ENCODE measurements at regions not wholly inside any gene's neighbourhood (a gene's known extent, or its start where the extent isn't known, plus 50 kb on each side); places are given as distances from the start of the nearest gene placed in this dataset.

DNA sequence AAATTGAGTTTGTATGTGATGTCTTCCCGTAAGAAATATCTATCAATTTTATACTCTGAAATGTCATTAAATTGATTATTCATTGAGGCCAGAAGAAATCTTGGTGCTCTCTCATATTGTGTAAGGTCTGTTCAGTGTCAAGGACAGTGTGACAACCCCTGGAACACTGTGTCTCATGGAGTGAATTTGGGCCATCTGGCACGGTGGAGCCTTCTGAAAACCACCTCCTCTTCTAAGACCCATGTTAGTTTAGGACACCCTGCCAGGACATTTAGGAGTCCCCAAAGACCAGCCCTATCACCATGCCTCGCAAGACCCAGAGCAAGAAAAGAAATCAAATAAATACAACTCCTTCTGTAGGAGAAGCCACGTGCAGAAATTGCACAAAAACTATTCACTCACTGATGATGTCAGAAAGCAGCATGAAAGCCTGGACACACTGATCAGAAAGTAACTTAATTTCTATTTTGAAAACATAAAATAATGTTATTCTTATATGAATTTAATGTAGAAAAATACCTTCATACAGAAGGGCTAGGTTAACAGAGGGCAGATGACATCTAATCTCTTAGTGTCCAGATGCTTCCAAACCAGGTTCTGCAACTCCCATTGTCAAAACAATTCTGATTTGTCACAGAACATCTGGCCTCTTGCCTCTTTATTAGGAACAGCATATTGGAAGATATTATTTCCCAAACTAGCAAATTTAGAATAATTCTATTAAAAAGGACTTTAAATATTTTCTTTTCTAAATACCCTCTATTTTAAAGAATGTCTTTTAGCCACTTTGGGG is 298.8 kb downstream of the NR2F1-AS1 start:
- H3K4me1 ChIP-seq (replicated peaks in 1 of 2) = peaks cover 13 to 59% of the 10 kb centered on the region in 2 donors
- in situ Hi-C loops (cut with MboI; ENCODE audit: low pct_unique_long_range_greater_than_20kb in 2 of 9, low sequenced_read_pairs in 9 of 9, unreplicated experiment in 9 of 9) = no loop called here
- 0 to 93% (median 73%) methylated on average over 1 to 3 of the region's 4 CpGs for WGBS, 10 experiments
- H3K4me3 ChIP-seq = no peak overlapping the region
- ATAC-seq (replicated peaks in 6 of 8) = no peak
- H3K27ac ChIP-seq = no peak overlapping the region

DNA sequence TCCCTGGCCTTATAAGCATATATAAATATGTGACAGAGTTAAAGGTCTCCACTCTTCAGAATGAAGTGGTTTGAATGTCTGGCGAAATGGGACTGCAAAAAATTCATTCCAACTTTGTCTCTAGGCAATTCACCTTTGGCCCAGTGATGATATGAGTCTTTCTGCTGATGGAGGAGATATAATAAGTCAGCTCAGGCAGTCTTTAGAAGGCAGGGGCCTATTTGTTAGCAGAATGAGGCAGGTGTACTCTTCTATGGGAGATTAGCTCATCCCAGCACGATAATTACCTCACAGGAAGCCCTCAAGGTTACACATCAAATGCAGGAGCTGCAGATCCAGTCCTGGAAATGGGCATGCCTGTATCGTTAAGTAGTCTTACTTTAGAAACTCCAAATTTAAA is 300.5 kb downstream of the NR2F1-AS1 start:
- in situ Hi-C loops (cut with MboI; ENCODE audit: low pct_unique_long_range_greater_than_20kb in 2 of 9, low sequenced_read_pairs in 9 of 9, unreplicated experiment in 9 of 9) = no loop called here
- peak overlapping the region in 1 of 2 donors; percentile 53 for H3K27ac ChIP-seq
- peaks cover 13 to 63% of the 10 kb centered on the region in 2 donors for H3K4me1 ChIP-seq (replicated peaks in 1 of 2)
- no peak overlapping the region for H3K4me3 ChIP-seq
- 38 to 95% (median 67%) methylated on average over 1 to 2 of the region's 3 CpGs; no CpG with 5 or more reads in 2 of the 10 experiments for WGBS, 10 experiments
- ATAC-seq (replicated peaks in 6 of 8) = peak in 5 of 8 experiments; percentile 58 to 86 (median 75)

DNA sequence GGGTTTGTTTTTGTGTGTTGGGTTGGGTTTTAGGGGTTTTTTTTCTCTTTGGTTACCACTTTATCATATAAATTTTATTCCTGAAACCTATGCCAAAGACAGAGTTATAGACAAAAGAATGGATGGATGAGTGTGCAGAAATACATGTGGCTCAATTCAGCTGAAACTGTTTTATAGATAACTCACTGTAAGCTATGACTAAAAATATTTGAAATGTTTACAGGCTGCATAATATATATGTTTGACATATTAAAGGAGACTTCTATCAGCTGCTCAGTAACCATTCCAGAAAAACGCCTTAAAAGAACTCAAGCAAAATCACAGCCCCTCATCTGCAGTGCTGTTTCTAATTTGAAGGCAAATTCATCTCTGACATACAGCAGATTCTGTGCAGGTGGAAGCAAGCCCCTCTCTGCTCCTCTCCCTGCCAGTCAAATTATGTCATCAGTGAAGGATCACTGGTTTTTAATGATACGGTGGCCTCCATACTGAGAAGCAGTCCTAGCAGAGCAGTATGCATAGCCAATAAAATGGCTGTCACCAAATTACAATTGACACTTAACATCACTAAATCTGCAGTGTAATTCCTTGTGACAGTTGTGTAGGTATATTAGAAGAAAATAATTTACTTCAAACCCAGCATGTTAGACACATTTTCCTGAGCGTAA is 301.6 kb downstream of the NR2F1-AS1 start:
- Histone ChIP-seq H3K4me3 (no peak overlapping the region), H3K27ac (no peak overlapping the region), H3K4me1 (replicated peaks in 1 of 2) (peaks cover 13 to 63% of the 10 kb centered on the region in 2 donors)
- WGBS, 10 experiments = 52 to 92% (median 69%) methylated on average over 2 to 3 of the region's 3 CpGs; no CpG with 5 or more reads in 2 of the 10 experiments
- in situ Hi-C loops (cut with MboI; ENCODE audit: low pct_unique_long_range_greater_than_20kb in 2 of 9, low sequenced_read_pairs in 9 of 9, unreplicated experiment in 9 of 9) = no loop called here
- ATAC-seq (replicated peaks in 6 of 8) = peak in 5 of 8 experiments; percentile 73 to 91 (median 89)

DNA sequence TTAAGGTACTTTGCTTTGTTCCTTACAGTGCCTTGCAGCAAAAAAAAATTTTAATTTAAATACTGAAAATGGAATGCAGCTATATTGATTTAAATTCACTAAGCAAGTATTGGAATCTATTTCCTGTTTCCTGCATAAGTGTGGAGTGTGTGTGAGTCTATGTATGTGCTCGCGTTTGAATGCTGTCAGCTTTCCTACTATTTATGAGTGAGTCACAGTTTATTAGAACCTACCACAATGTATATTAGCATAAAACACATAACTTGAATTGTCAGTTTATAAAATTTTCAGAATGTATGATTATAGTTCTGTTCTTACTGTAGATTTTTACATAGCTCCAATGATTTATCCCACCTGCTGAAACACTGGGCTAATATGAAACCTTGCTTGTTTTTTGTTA is 302.1 kb downstream of the NR2F1-AS1 start:
- 36 to 90% (median 65%) methylated on average over 2 of the region's 2 CpGs; no CpG with 5 or more reads in 2 of the 10 experiments for WGBS, 10 experiments
- peaks cover 13 to 63% of the 10 kb centered on the region in 2 donors for H3K4me1 ChIP-seq (replicated peaks in 1 of 2)
- peak in 5 of 8 experiments; percentile 23 to 39 (median 31) for ATAC-seq (replicated peaks in 6 of 8)
- in situ Hi-C loops (cut with MboI; ENCODE audit: low pct_unique_long_range_greater_than_20kb in 2 of 9, low sequenced_read_pairs in 9 of 9, unreplicated experiment in 9 of 9) = no loop called here
- H3K27ac ChIP-seq = no peak overlapping the region
- H3K4me3 ChIP-seq = no peak overlapping the region

DNA sequence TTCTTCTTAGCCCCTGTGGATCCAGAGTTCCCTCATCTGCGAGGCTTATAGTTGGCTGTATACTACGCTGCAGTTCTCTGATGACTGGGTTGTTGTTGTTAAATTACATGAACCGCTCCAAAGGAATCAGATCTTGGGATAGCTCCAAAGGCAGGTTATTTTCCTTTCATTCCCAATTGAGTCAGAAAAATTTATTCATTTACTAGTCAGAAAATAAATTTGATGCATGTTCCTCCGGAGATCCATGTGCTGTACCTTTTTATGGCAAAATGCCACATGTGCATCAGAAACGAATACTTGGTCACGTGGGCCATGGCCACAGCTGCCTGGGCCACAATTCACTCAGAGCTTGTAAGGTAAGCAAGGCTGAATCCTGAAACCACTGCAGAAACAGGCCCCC is 304.0 kb downstream of the NR2F1-AS1 start:
- H3K4me1 ChIP-seq (replicated peaks in 1 of 2) = peaks cover 10 to 53% of the 10 kb centered on the region in 2 donors
- no peak for ATAC-seq (replicated peaks in 6 of 8)
- 75 to 96% (median 89%) methylated on average over 3 to 6 of the region's 6 CpGs; no CpG with 5 or more reads in 3 of the 10 experiments for WGBS, 10 experiments
- H3K4me3 ChIP-seq = no peak overlapping the region
- in situ Hi-C loops (cut with MboI; ENCODE audit: low pct_unique_long_range_greater_than_20kb in 2 of 9, low sequenced_read_pairs in 9 of 9, unreplicated experiment in 9 of 9) = no loop called here
- H3K27ac ChIP-seq = no peak overlapping the region

DNA sequence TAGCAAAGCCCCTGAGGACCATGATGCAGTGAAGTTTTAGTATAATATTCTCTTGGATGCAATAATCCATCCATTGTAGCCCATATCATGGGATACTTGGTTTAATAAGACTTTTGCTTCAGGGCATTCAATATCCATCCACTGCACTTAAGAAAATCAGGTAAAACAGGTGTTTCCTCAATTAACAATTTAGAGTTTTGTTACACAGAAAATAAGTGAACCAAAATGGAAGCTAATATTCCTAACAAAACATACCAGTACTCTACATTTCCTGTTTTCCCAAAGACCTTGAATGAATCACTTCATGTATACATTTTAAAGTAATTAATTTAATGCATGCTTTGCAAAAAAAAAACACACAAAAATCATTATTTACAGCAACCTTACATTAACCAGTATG is 305.6 kb downstream of the NR2F1-AS1 start:
- in situ Hi-C loops (cut with MboI; ENCODE audit: low pct_unique_long_range_greater_than_20kb in 2 of 9, low sequenced_read_pairs in 9 of 9, unreplicated experiment in 9 of 9) = no loop called here
- Histone ChIP-seq H3K4me3 (no peak overlapping the region), H3K27ac (no peak overlapping the region), H3K4me1 (replicated peaks in 1 of 2) (peaks cover 7 to 36% of the 10 kb centered on the region in 2 donors)
- no peak for ATAC-seq (replicated peaks in 6 of 8)

DNA sequence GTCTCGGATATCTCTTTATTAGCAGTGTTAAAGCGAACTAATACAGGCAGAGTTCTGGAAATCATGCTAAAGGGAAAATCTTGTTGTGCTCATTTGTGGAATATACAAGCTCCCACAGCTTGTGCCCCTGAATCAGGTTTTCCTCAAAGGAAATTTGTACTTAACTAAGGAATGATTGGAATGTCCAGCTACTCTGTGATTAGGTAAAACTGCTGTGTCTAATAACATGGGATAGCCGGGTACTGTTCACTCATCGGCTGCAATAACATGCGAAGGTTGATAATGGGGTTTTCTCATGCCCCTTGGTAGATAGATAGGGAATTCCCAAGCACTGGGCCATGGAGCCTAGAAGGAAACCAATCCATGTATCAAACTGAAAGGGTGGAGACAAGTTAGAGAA is 306.7 kb downstream of the NR2F1-AS1 start:
- no peak for ATAC-seq (replicated peaks in 6 of 8)
- WGBS, 10 experiments = 73 to 100% (median 85%) methylated on average over 1 to 5 of the region's 5 CpGs; no CpG with 5 or more reads in 1 of the 10 experiments
- in situ Hi-C loops (cut with MboI; ENCODE audit: low pct_unique_long_range_greater_than_20kb in 2 of 9, low sequenced_read_pairs in 9 of 9, unreplicated experiment in 9 of 9) = no loop called here
- no peak overlapping the region for H3K27ac ChIP-seq
- H3K4me1 ChIP-seq (replicated peaks in 1 of 2) = peaks cover 7 to 25% of the 10 kb centered on the region in 2 donors
- no peak overlapping the region for H3K4me3 ChIP-seq

DNA sequence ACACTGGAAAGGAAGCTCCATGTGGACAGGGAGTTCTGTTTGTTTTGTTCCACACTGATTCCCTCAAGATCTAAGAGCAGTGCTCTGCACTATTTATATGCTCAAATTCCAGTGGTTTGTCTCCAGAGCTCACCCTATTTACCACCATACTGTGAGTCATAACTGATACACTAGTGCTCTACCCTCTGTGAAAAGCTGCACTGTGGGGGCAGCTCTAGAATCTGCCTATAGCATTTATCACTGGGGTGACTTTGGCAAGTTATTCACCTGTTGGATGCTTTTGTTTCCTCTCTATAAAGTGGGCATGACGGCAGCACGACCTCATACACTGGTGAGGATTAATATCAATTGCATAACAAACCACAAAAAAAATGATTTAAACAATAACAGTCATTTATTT is 307.8 kb downstream of the NR2F1-AS1 start:
- peaks cover under 1 to 14% of the 10 kb centered on the region in 2 donors for H3K4me1 ChIP-seq (replicated peaks in 1 of 2)
- H3K27ac ChIP-seq = no peak overlapping the region
- in situ Hi-C loops (cut with MboI; ENCODE audit: low pct_unique_long_range_greater_than_20kb in 2 of 9, low sequenced_read_pairs in 9 of 9, unreplicated experiment in 9 of 9) = no loop called here
- ATAC-seq (replicated peaks in 6 of 8) = no peak
- H3K4me3 ChIP-seq = no peak overlapping the region
- WGBS, 10 experiments = 80 to 100% (median 100%) methylated on average over 1 to 2 of the region's 2 CpGs; no CpG with 5 or more reads in 6 of the 10 experiments

DNA sequence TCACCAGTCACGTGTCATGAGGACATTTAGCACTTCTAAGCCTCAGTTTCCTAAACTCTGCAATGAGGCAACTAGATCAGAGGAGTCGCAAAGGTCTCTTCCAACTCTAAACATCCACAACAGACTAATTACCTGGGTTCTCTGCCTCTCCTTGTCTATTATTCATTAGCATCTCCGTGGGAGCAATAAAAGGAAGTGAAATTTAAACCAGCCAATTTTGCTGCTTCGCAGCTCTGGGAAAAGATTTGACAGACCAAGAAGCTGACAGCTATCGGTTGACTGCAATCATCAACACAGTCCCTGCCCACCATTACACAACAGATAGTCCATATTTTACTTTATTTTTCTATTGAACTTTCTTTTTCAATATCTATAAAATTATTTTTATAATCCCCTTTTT is 308.9 kb downstream of the NR2F1-AS1 start:
- WGBS, 10 experiments = 71 to 97% (median 83%) methylated on average over 2 to 4 of the region's 5 CpGs; no CpG with 5 or more reads in 1 of the 10 experiments
- no peak for ATAC-seq (replicated peaks in 6 of 8)
- in situ Hi-C loops (cut with MboI; ENCODE audit: low pct_unique_long_range_greater_than_20kb in 2 of 9, low sequenced_read_pairs in 9 of 9, unreplicated experiment in 9 of 9) = no loop called here

DNA sequence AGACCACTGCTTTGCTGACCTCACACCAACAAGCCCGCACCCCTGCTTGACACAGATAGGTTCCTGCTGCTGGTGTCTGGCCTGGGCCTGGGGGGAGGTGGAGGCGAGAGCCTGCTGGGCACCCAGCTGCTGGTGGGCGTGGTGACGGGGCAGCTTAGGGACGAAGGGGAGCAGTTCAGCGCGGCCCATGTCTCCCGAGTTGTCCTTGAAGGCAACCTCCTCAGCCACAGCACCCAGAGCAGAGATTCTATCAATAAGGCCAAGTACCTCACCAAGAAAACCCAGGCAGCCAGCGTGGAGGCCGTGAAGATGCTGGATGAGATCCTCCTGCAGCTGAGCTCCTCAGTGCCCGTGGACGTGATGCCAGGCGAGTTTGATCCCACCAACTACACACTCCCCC is 313.3 kb downstream of the NR2F1-AS1 start:
- in situ Hi-C loops (cut with MboI; ENCODE audit: low pct_unique_long_range_greater_than_20kb in 2 of 9, low sequenced_read_pairs in 9 of 9, unreplicated experiment in 9 of 9) = no loop called here
- Histone ChIP-seq H3K4me3 (no peak overlapping the region), H3K4me1 (replicated peaks in 1 of 2) (no peaks in the 10 kb centered on the region), H3K27ac (no peak overlapping the region)
- WGBS, 10 experiments = 80 to 93% (median 90%) methylated on average over 2 to 3 of the region's 13 CpGs; no CpG with 5 or more reads in 7 of the 10 experiments
- no peak for ATAC-seq (replicated peaks in 6 of 8)

More for the DNA sequence above, 308.9 kb downstream of the NR2F1-AS1 start:
- no peak overlapping the region for H3K27ac ChIP-seq
- H3K4me1 ChIP-seq (replicated peaks in 1 of 2) = peaks cover 0 to 3% of the 10 kb centered on the region in 2 donors
- no peak overlapping the region for H3K4me3 ChIP-seq

DNA sequence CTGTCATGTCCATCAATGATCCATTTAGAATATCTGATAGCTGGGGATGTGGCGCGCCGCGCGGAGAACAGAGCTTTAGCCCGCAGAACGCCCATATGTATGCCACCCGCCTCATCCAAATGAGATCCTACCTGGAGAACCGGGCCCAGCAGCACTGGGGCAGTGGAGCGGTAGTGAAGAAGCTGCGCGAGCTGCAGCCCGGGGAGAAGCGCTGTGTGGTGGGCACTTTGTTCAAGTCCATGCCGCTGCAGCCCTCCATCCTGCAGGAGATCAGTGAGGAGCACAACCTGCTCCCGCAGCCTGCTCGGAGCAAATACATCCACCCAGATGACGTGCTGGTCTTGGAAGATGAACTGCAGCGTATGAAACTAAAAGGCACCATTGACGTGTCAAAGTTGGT is 313.7 kb downstream of the NR2F1-AS1 start:
- Histone ChIP-seq H3K27ac (no peak overlapping the region), H3K4me1 (replicated peaks in 1 of 2) (no peaks in the 10 kb centered on the region), H3K4me3 (no peak overlapping the region)
- no peak for ATAC-seq (replicated peaks in 6 of 8)
- in situ Hi-C loops (cut with MboI; ENCODE audit: low pct_unique_long_range_greater_than_20kb in 2 of 9, low sequenced_read_pairs in 9 of 9, unreplicated experiment in 9 of 9) = no loop called here
- WGBS, 10 experiments = 99 to 100% (median 100%) methylated on average over 1 to 11 of the region's 20 CpGs; no CpG with 5 or more reads in 4 of the 10 experiments

DNA sequence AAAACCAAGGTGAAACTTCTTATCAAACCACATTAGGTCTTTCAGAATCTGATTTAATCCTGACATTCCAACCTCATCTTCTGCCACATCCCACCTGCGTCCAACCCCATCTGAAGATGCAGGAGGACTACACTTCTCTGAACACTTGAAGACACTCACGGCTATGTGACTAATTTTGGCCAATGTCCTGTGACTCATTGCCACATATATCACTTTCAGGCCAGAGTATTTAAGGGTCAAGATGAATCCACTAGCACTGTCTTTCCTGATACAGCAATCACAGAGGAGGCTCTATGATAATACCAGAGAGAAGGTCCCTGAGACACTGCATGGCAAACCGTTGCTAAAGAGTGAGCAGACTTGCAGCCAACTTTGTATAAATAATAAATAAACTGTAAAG is 323.4 kb downstream of the NR2F1-AS1 start:
- in situ Hi-C loops (cut with MboI; ENCODE audit: low pct_unique_long_range_greater_than_20kb in 2 of 9, low sequenced_read_pairs in 9 of 9, unreplicated experiment in 9 of 9) = no loop called here
- WGBS, 10 experiments = 40 to 100% (median 100%) methylated on average over 1 to 3 of the region's 3 CpGs; no CpG with 5 or more reads in 1 of the 10 experiments
- ATAC-seq (replicated peaks in 6 of 8) = no peak
- Histone ChIP-seq H3K4me1 (replicated peaks in 1 of 2) (peaks cover 0 to 10% of the 10 kb centered on the region in 2 donors), H3K27ac (no peak overlapping the region), H3K4me3 (no peak overlapping the region)

DNA sequence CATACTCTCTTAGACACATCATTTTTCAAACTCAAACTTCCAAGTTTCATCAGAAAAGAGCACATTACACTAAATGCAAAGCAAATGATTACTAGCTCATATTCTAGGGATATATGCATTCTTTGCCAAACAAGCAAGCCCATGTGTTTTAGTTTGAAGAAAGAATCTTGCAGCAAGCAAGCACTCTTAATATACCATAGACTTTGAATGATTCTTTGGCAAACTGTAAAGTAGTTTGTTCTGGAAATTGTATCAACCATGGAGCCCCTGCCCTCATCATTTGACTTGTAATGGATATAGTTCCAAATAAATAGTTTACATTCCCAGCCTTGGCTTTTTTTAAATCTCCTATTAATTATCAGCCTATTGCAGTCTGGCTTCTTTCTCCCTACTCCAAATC is 325.2 kb downstream of the NR2F1-AS1 start:
- no peak for ATAC-seq (replicated peaks in 6 of 8)
- H3K4me3 ChIP-seq = no peak overlapping the region
- no peak overlapping the region for H3K27ac ChIP-seq
- peaks cover 0 to 16% of the 10 kb centered on the region in 2 donors for H3K4me1 ChIP-seq (replicated peaks in 1 of 2)
- in situ Hi-C loops (cut with MboI; ENCODE audit: low pct_unique_long_range_greater_than_20kb in 2 of 9, low sequenced_read_pairs in 9 of 9, unreplicated experiment in 9 of 9) = no loop called here
